ENCODE measurements at regions not wholly inside any gene's neighbourhood (a gene's known extent, or its start where the extent isn't known, plus 50 kb on each side); places are given as distances from the start of the nearest gene placed in this dataset.
A peak's percentile ranks its signal among the peaks of the same experiment; 100 is the strongest.

- H3K27me3 ChIP-seq (ENCODE audit: control insufficient read depth, extremely low read depth, insufficient read depth, low read length): no peaks in the 10 kb centered on the region
Measured at GRCh38 chr15:97791824-97792792, 168.4 kb upstream of the ARRDC4 start.

GRCh38 chr15:97804950-97805349, 155.6 kb upstream of the ARRDC4 start:
- Histone ChIP-seq H3K27ac (ENCODE audit: control insufficient read depth, insufficient read depth, low read length) (no peak overlapping the region), H3K27me3 (ENCODE audit: control insufficient read depth, extremely low read depth, insufficient read depth, low read length) (no peaks in the 10 kb centered on the region), H3K9me3 (ENCODE audit: control insufficient read depth, low read depth, low read length) (no peaks in the 10 kb centered on the region), H3K36me3 (ENCODE audit: control insufficient read depth in 2 of 2, extremely low read depth in 1 of 2, insufficient read depth in 2 of 2, low read length in 2 of 2) (no peaks in the 10 kb centered on the region), H3K9me1 (ENCODE audit: control insufficient read depth, extremely low read depth, insufficient read depth, low read length) (no peaks in the 10 kb centered on the region), H3K4me2 (ENCODE audit: control insufficient read depth, extremely low read depth, insufficient read depth, low read depth, low read length) (no peak overlapping the region), H3K79me2 (ENCODE audit: control insufficient read depth, insufficient read depth, low read length) (no peaks in the 10 kb centered on the region), H4K20me1 (ENCODE audit: control insufficient read depth, extremely low read depth, insufficient read depth, low read length) (no peaks in the 10 kb centered on the region), H3K4me3 (ENCODE audit: control insufficient read depth in 2 of 3, extremely low read depth in 1 of 3, insufficient read depth in 2 of 3, low read depth in 1 of 3, low read length in 3 of 3) (no peak overlapping the region), H3K4me1 (ENCODE audit: control insufficient read depth, extremely low read depth, insufficient read depth, low read length) (no peaks in the 10 kb centered on the region), H2AFZ (ENCODE audit: control insufficient read depth, low read length) (no peak overlapping the region), H3K9ac (ENCODE audit: control insufficient read depth, extremely low read depth, insufficient read depth, low read length) (no peak overlapping the region)
- TF ChIP-seq CTCF (optimal IDR thresholded peaks at IDR 0.05 in 1 of 3, IDR thresholded peaks at IDR 0.05 in 1 of 3, conservative IDR thresholded peaks at IDR 0.05 in 1 of 3; ENCODE audit: extremely low read depth in 1 of 3, insufficient read depth in 2 of 3, low read length in 3 of 3): peak in 2 of 3 experiments; percentile 6 to 10
- no peak for TF ChIP-seq EZH2 (IDR thresholded peaks at IDR 0.05; ENCODE audit: low read length)
- DNase-seq (ENCODE audit: low read depth, low spot score) (no peak), FAIRE-seq (no peak)
- dilution Hi-C loops (cut with MboI; ENCODE audit: extremely low pct_ligation_motif_present, low sequenced_read_pairs): no loop called here

More at GRCh38 chr15:97791824-97792792, 168.4 kb upstream of the ARRDC4 start:
- no peaks in the 10 kb centered on the region for H3K79me2 ChIP-seq (ENCODE audit: control insufficient read depth, insufficient read depth, low read length)
- H3K9me3 ChIP-seq (ENCODE audit: control insufficient read depth, low read depth, low read length): no peaks in the 10 kb centered on the region
- H3K4me3 ChIP-seq (ENCODE audit: control insufficient read depth in 2 of 3, extremely low read depth in 1 of 3, insufficient read depth in 2 of 3, low read depth in 1 of 3, low read length in 3 of 3): peak overlapping the region in 1 of 3 experiments; percentile 37
- peak overlapping the region; percentile 67 for H2AFZ ChIP-seq (ENCODE audit: control insufficient read depth, low read length)
- no peaks in the 10 kb centered on the region for H3K36me3 ChIP-seq (ENCODE audit: control insufficient read depth in 2 of 2, extremely low read depth in 1 of 2, insufficient read depth in 2 of 2, low read length in 2 of 2)
- dilution Hi-C loops (cut with MboI; ENCODE audit: extremely low pct_ligation_motif_present, low sequenced_read_pairs): no loop called here
- FAIRE-seq (peak; percentile 79), DNase-seq (ENCODE audit: low read depth, low spot score) (no peak)
- H3K4me2 ChIP-seq (ENCODE audit: control insufficient read depth, extremely low read depth, insufficient read depth, low read depth, low read length): peak overlapping the region; percentile 73
- no peak overlapping the region for H3K27ac ChIP-seq (ENCODE audit: control insufficient read depth, insufficient read depth, low read length)
- peaks cover 12% of the 10 kb centered on the region for H3K4me1 ChIP-seq (ENCODE audit: control insufficient read depth, extremely low read depth, insufficient read depth, low read length)
- H3K9ac ChIP-seq (ENCODE audit: control insufficient read depth, extremely low read depth, insufficient read depth, low read length): no peak overlapping the region
- H3K9me1 ChIP-seq (ENCODE audit: control insufficient read depth, extremely low read depth, insufficient read depth, low read length): no peaks in the 10 kb centered on the region
- TF ChIP-seq EZH2 (IDR thresholded peaks at IDR 0.05; ENCODE audit: low read length): no peak
- TF ChIP-seq CTCF (optimal IDR thresholded peaks at IDR 0.05 in 1 of 3, IDR thresholded peaks at IDR 0.05 in 1 of 3, conservative IDR thresholded peaks at IDR 0.05 in 1 of 3; ENCODE audit: extremely low read depth in 1 of 3, insufficient read depth in 2 of 3, low read length in 3 of 3): no peak
- no peaks in the 10 kb centered on the region for H4K20me1 ChIP-seq (ENCODE audit: control insufficient read depth, extremely low read depth, insufficient read depth, low read length)
